ENCODE measurements at regions not wholly inside any gene's neighbourhood (a gene's known extent, or its start where the extent isn't known, plus 50 kb on each side); places are given as distances from the start of the nearest gene placed in this dataset.
"Not testable (repeated sequence)": the region's sequence is repeated elsewhere in the genome, so short reads cannot be mapped to it uniquely, and the experiment has no call there.

- H3K36me3 ChIP-seq (ENCODE audit: control insufficient read depth, insufficient read depth, low read length) = no peaks in the 10 kb centered on the region
- H3K4me1 ChIP-seq = no peaks in the 10 kb centered on the region
- no peak overlapping the region for H3K4me2 ChIP-seq (ENCODE audit: low read length)
- no peaks in the 10 kb centered on the region for H3K27me3 ChIP-seq (ENCODE audit: control insufficient read depth, insufficient read depth, low read length)
- H3K9me3 ChIP-seq (ENCODE audit: control insufficient read depth, low read length) = no peaks in the 10 kb centered on the region
- no peak overlapping the region for H2AFZ ChIP-seq
- H3K27ac ChIP-seq = no peak overlapping the region
- H3K79me2 ChIP-seq = no peaks in the 10 kb centered on the region
- H3K4me3 ChIP-seq (ENCODE audit: low read depth, low read length) = no peak overlapping the region
- TF ChIP-seq CTCF (IDR thresholded peaks at IDR 0.05) = no peak
- H3K9ac ChIP-seq = no peak overlapping the region
These were observed 340.9 kb upstream of the PSMD7 start for GRCh38 chr16:73955702-73956101.

GRCh38 chr16:73955255-73955654 lies 341.4 kb upstream of the PSMD7 start:
- H3K9ac ChIP-seq = no peak overlapping the region
- H3K27me3 ChIP-seq (ENCODE audit: control insufficient read depth, insufficient read depth, low read length) = no peaks in the 10 kb centered on the region
- H3K9me3 ChIP-seq (ENCODE audit: control insufficient read depth, low read length) = no peaks in the 10 kb centered on the region
- H3K4me1 ChIP-seq = no peaks in the 10 kb centered on the region
- H3K36me3 ChIP-seq (ENCODE audit: control insufficient read depth, insufficient read depth, low read length) = no peaks in the 10 kb centered on the region
- H3K79me2 ChIP-seq = no peaks in the 10 kb centered on the region
- no peak overlapping the region for H3K27ac ChIP-seq
- H3K4me2 ChIP-seq (ENCODE audit: low read length) = no peak overlapping the region
- TF ChIP-seq CTCF (IDR thresholded peaks at IDR 0.05) = no peak
- H3K4me3 ChIP-seq (ENCODE audit: low read depth, low read length) = no peak overlapping the region
- H2AFZ ChIP-seq = no peak overlapping the region

GRCh38 chr16:73951481-73951880 lies 345.1 kb upstream of the PSMD7 start:
- Histone ChIP-seq H3K4me3 (ENCODE audit: low read depth, low read length) (no peak overlapping the region), H3K79me2 (no peaks in the 10 kb centered on the region), H3K4me1 (no peaks in the 10 kb centered on the region), H3K36me3 (ENCODE audit: control insufficient read depth, insufficient read depth, low read length) (no peaks in the 10 kb centered on the region), H3K9me3 (ENCODE audit: control insufficient read depth, low read length) (no peaks in the 10 kb centered on the region), H3K27ac (no peak overlapping the region), H3K9ac (no peak overlapping the region), H3K27me3 (ENCODE audit: control insufficient read depth, insufficient read depth, low read length) (no peaks in the 10 kb centered on the region), H2AFZ (no peak overlapping the region), H3K4me2 (ENCODE audit: low read length) (no peak overlapping the region)
- no peak for TF ChIP-seq CTCF (IDR thresholded peaks at IDR 0.05)

DNA sequence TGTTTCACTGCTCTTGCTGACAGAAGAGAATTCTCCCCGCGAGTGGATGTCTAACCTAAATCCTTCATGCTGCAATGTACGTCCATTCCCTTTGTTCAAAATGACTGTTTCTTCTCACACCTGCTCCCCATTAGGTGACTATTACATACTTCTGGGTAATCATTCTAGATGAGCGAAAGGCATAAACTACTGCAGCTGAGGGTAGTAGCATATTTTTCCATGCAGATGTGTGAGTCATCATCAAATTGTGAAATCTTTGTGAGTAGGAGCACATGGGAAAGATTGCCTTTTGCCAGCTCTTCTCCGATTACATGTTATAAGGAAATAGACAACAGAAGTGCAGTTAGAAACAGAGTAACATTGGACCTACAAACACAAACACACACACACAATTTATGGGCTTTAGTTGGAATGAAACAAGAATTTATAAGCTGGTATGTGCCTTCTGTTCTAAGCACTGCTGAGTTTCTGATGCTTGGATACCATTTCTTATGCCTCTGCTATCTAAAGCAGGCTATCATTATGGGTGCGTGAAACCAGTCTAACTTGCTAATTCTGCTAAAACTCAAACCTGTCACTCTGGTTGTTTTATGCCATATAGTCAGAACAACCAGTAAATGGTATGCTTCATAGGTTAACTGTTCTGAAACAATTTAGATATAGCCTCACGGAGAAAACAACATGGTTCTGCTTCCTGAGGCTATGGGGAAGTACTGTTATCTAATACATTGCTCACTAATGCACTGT lies 346.9 kb upstream of the PSMD7 start:
- Histone ChIP-seq H3K79me2 (no peaks in the 10 kb centered on the region), H3K27me3 (ENCODE audit: control insufficient read depth, insufficient read depth, low read length) (no peaks in the 10 kb centered on the region), H3K4me1 (no peaks in the 10 kb centered on the region), H2AFZ (no peak overlapping the region), H3K36me3 (ENCODE audit: control insufficient read depth, insufficient read depth, low read length) (no peaks in the 10 kb centered on the region), H3K9me3 (ENCODE audit: control insufficient read depth, low read length) (no peaks in the 10 kb centered on the region), H3K9ac (no peak overlapping the region), H3K4me3 (ENCODE audit: low read depth, low read length) (no peak overlapping the region), H3K27ac (no peak overlapping the region), H3K4me2 (ENCODE audit: low read length) (no peak overlapping the region)
- TF ChIP-seq CTCF (IDR thresholded peaks at IDR 0.05) = no peak

DNA sequence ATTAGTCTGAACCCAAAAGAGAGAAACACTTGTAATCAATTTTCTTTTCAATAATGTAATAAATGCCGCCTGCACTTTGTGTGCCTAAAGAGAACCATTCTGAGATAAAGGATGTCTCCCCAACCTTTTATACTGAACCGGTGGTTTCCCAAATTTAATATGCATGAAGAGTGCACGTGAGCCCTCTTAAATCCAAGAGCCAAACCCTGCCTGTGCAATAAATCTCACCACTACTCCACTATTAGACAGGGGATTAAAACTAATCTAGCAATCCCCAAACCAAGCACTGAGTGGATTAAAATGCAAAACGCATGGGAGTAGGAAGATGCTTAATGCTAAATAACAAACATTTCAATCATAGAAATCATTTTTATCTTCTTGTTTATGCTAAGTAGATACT lies 351.0 kb upstream of the PSMD7 start:
- Histone ChIP-seq H3K27ac (no peak overlapping the region), H3K36me3 (ENCODE audit: control insufficient read depth, insufficient read depth, low read length) (no peaks in the 10 kb centered on the region), H3K4me1 (no peaks in the 10 kb centered on the region), H3K4me3 (ENCODE audit: low read depth, low read length) (no peak overlapping the region), H3K79me2 (no peaks in the 10 kb centered on the region), H3K27me3 (ENCODE audit: control insufficient read depth, insufficient read depth, low read length) (no peaks in the 10 kb centered on the region), H3K9ac (no peak overlapping the region), H2AFZ (no peak overlapping the region), H3K9me3 (ENCODE audit: control insufficient read depth, low read length) (no peaks in the 10 kb centered on the region), H3K4me2 (ENCODE audit: low read length) (no peak overlapping the region)
- TF ChIP-seq CTCF (IDR thresholded peaks at IDR 0.05) = no peak

GRCh38 chr16:73943184-73943583 lies 353.4 kb upstream of the PSMD7 start:
- H3K4me3 ChIP-seq (ENCODE audit: low read depth, low read length); H3K27me3 ChIP-seq (ENCODE audit: control insufficient read depth, insufficient read depth, low read length); H3K4me2 ChIP-seq (ENCODE audit: low read length); H3K9ac ChIP-seq; H3K36me3 ChIP-seq (ENCODE audit: control insufficient read depth, insufficient read depth, low read length); H3K9me3 ChIP-seq (ENCODE audit: control insufficient read depth, low read length); H3K27ac ChIP-seq; H3K4me1 ChIP-seq; H3K79me2 ChIP-seq; H2AFZ ChIP-seq: not testable (repeated sequence)

DNA sequence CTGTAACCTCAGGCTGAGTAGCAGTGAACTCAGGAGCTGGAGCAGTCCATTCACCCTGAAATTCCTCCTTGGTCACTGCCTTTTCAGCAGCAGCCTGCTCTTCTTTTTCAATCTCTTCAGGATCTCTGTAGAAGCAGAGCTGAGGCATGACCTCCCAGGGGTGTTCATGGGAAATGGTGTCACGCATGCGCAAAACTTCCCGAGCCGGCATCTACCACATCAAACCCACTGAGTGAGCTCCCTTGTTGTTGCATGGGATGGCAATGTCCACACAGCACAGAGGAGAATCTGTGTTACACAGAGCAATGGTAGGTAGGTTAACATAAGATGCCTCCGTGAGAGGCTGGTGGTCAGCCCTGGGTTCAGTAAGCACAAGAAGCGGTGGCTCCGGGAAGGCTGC lies 355.8 kb upstream of the PSMD7 start:
- not testable (repeated sequence) for H3K4me1 ChIP-seq; H3K9me3 ChIP-seq (ENCODE audit: control insufficient read depth, low read length); H3K79me2 ChIP-seq; H3K27me3 ChIP-seq (ENCODE audit: control insufficient read depth, insufficient read depth, low read length); H3K9ac ChIP-seq; H3K4me2 ChIP-seq (ENCODE audit: low read length); H3K36me3 ChIP-seq (ENCODE audit: control insufficient read depth, insufficient read depth, low read length); H2AFZ ChIP-seq; H3K4me3 ChIP-seq (ENCODE audit: low read depth, low read length); H3K27ac ChIP-seq
